ENCODE measurements at regions not wholly inside any gene's neighbourhood (a gene's known extent, or its start where the extent isn't known, plus 50 kb on each side); places are given as distances from the start of the nearest gene placed in this dataset.
A peak's percentile ranks its signal among the peaks of the same experiment; 100 is the strongest.

- DNase-seq = no peak
Observed at GRCh38 chr15:23514484-23514883, 51.0 kb upstream of the MKRN3 start.

- DNase-seq = no peak
Observed at GRCh38 chr15:23506762-23507161, 58.7 kb upstream of the MKRN3 start.

GRCh38 chr15:23503980-23504379 lies 56.9 kb upstream of the GOLGA6L2 start:
- peak; percentile 90 for DNase-seq

GRCh38 chr15:23503576-23503975 lies 56.5 kb upstream of the GOLGA6L2 start:
- DNase-seq = peak; percentile 90

GRCh38 chr15:23497710-23498111 lies 50.7 kb upstream of the GOLGA6L2 start:
- peak; percentile 7 for DNase-seq

Measured in NCI-H1436 (cell line).